GM10248 (cell line): ENCODE measurements at regions not wholly inside any gene's neighbourhood (a gene's known extent, or its start where the extent isn't known, plus 50 kb on each side); places are given as distances from the start of the nearest gene placed in this dataset.
"Not testable (repeated sequence)": the region's sequence is repeated elsewhere in the genome, so short reads cannot be mapped to it uniquely, and the experiment has no call there.

ENCODE experiments used
- CTCF ChIA-PET: fragments of 300-600 bp; sonication (Branson Sonifier 250); formaldehyde crosslinking; extraction: SDS; loops from one replicate; lab custom pipeline; 2021; ENCODE audit warnings: antibody characterized with exemption; lab: Yijun Ruan, JAX
- POLR2A ChIA-PET: fragments of 350-650 bp; sonication (Branson Sonifier 250); formaldehyde crosslinking; extraction: SDS; loops from one replicate; lab custom pipeline; 2020; ENCODE audit warnings: antibody characterized with exemption; lab: Yijun Ruan, JAX
- DNase-seq: peaks from one replicate; pipeline ENCODE4 v3.0.0; 2012; ENCODE audit errors: extremely low spot score
- TF ChIP-seq, protein P1 (sequence below): IDR thresholded peaks from 2 replicates; pipeline ENCODE4 v1.5.1; 2012; ENCODE audit warnings: mild to moderate bottlenecking, low read depth; ENCODE audit errors: extremely low read depth, missing control alignments, control extremely low read depth

DNA sequence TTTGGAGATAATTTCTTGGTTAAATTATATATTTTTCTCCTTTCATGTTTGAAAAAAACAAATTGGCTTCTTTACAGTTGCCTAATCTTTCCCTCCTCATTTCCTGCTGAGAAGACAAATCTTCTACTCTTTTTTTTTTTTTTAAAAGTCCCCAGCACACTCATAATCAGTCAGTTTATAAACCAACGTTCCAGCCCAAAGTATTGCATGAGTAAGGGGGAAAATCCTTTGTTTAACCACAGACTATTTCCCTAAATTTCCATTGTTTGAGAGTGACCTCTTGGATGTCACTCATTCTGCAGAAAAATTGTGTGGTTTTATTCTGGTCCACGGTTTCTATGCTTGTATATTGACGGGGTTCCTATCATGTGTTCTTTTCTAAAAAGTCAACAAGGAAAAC is 55.1 kb upstream of the TLR4 start:
- no peak for DNase-seq
- ChIA-PET POLR2A (no interaction called here), CTCF (no interaction called here)
- TF ChIP-seq, protein P1, sequence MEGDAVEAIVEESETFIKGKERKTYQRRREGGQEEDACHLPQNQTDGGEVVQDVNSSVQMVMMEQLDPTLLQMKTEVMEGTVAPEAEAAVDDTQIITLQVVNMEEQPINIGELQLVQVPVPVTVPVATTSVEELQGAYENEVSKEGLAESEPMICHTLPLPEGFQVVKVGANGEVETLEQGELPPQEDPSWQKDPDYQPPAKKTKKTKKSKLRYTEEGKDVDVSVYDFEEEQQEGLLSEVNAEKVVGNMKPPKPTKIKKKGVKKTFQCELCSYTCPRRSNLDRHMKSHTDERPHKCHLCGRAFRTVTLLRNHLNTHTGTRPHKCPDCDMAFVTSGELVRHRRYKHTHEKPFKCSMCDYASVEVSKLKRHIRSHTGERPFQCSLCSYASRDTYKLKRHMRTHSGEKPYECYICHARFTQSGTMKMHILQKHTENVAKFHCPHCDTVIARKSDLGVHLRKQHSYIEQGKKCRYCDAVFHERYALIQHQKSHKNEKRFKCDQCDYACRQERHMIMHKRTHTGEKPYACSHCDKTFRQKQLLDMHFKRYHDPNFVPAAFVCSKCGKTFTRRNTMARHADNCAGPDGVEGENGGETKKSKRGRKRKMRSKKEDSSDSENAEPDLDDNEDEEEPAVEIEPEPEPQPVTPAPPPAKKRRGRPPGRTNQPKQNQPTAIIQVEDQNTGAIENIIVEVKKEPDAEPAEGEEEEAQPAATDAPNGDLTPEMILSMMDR: no peak

DNA sequence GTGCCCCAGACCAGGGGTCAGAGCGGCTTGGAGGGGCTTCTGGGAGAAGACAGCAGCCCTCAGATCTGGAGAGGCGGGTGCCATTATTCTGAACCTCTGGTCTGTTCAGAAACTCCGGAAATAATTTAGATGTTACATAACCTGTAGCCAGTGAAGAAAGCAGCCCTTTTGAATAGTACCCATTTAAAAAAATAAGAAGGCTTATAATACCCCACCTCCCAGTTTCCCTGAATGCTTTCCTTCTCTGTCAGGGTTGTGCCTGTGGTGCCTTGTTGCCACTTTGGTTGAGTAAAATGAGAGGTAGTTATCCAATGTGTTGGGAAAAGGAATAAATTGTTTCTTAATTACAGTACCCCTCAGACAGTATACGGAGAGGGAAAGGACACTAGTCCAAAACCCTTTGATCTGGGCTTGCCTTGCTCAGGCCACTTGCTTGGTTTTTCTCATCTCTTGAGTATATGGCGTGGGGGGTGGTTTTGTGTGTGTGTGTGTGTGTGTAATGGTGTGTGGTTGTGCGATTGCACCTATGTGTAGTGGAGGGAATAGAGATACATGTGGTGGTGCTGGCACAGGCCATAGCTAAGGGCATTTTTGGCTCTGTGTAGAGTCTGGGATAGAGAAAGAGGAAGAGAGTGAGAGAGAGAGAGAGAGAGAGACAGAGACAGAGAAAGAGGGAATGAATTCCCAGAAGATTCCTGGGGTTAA is 59.1 kb upstream of the TLR4 start:
- ChIA-PET CTCF (interaction anchor here (1.0 to 2.1 kb wide), 5 partner anchors 10 to 1720 kb away, joined by 3 to 11 read pairs (median 4); no protein-coding TSS in a partner anchor), POLR2A (no interaction called here)
- no peak for DNase-seq
- TF ChIP-seq, protein P1: no peak

DNA sequence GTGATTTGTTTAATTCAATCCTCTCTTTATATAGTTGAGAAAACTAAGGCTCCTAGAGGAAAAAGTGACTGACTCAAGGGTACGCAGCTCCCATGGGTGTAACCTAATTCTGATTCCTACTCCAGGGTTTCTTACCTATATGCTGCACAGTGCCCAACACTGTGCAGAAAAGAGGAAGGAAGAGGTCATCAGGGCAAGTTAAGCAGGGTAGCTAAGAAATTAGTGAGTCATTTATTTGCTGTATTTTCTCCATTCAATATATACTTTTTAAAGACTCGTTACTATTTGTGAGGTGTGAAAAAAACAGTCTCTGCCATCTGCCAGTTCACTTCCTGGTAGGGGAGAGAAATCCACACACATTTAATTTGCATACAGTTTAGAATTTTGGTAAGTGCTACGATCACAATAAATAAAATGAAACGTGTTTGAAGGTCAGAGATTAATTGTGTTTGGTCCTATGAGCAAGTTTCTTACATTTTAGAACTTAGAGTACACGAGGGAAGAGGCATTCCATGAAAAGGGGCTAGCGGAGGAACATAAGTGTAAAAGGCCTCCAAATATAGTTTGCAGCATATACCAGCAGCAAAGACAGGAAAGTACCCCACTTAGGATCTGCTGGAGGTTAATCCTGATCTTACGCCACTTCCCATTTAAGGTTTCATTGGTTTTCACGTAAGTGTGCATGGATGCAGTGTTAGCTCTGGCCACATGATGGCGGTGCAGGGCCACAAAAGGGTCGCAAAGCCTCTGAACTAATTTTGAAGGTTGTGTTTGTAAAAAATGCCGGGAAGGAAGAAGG is 59.9 kb upstream of the TLR4 start:
- TF ChIP-seq, protein P1: peak; percentile 96
- peak; percentile 54 for DNase-seq
- ChIA-PET CTCF (interaction anchor here (1.0 to 2.1 kb wide), 5 partner anchors 9 to 1721 kb away, joined by 3 to 11 read pairs (median 4); no protein-coding TSS in a partner anchor), POLR2A (no interaction called here)

DNA sequence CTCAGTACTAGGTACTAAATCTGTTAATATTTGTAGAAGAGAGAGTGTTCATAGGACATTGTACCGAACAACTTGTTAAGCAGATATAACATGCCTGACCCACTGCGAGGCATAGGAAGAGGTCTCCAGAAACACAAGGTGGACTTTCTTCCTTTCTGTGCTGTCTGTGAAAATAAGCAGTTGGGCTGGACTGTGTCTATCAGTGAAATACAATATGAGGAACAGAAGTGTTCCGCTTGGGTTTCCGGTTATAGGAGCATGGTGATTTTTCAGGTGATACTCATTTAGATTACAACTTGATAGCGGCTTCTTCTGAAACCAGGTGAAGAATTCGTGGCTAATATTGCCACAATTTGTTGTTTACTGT is 60.9 kb upstream of the TLR4 start:
- no peak for DNase-seq
- ChIA-PET POLR2A (no interaction called here), CTCF (interaction anchor here (1.7 to 2.1 kb wide), 2 partner anchors 14 to 21 kb away, joined by 4 to 11 read pairs; no protein-coding TSS in a partner anchor)
- TF ChIP-seq, protein P1: no peak

DNA sequence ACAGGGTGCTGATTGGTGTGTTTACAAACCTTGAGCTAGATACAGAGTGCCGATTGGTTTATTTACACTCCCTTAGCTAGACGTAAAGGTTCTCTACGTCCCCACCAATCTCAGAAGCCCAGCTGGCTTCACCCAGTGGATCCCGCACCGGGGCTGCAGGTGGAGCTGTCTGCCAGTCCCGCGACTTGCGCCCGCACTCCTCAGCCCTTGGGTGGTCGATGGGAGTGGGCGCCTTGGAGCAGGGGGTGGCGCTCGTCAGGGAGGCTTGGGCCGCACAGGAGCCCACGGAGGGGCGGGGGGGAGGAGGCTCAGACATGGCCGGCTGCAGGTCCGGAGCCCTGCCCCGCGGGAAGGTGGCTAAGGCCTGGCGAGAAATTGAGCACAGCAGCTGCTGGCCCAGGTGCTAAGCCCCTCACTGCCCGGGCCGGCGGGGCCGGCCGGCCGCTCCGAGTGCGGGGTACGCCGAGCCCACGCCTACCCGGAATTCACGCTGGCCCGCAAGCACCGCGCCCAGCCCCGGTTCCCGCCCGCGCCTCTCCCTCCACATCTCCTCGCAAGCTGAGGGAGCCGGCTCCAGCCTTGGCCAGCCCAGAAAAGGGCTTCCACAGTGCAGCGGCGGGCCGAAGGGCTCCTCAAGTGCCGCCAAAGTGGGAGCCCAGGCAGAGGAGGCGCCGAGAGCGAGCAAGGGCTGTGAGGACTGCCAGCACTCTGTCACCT is 61.5 kb upstream of the TLR4 start:
- POLR2A ChIA-PET: not testable (repeated sequence)
- CTCF ChIA-PET: interaction anchor here (1.7 to 2.1 kb wide), 3 partner anchors 10 to 20 kb away, joined by 4 to 11 read pairs (median 6); no protein-coding TSS in a partner anchor

DNA sequence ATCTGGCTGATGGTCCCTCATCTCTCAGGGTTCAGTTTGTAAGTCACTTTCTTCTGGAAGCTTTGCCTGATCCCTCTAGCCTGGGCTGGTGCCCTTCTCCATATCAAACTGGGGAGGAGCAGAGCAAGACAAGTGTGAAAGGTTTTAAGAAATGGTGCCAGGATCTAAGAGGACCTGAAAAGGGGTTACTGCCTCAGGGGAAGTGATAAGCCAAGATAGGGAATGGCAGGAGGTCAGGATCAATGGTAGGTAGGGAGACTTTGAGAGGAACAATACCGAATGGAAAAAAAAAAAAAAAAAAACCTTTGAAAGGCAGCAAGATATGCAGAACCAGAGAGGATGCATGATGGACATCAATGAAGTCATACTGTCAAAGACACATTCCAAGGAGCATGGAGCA is 67.5 kb upstream of the TLR4 start:
- POLR2A ChIA-PET: no interaction called here
- DNase-seq: no peak
- TF ChIP-seq, protein P1: no peak
- CTCF ChIA-PET: no interaction called here

More for the DNA sequence above, 61.5 kb upstream of the TLR4 start:
- not testable (repeated sequence) for DNase-seq
